HEK293 (cell line): ENCODE measurements at regions not wholly inside any gene's neighbourhood (a gene's known extent, or its start where the extent isn't known, plus 50 kb on each side); places are given as distances from the start of the nearest gene placed in this dataset.

ENCODE experiments used
- OVOL3 ChIP-seq: fragments of 450-650 bp; formaldehyde crosslinking; IDR thresholded peaks from 2 replicates; pipeline ENCODE4 v1.5.1; 2016; ENCODE audit warnings: missing biosample characterization, missing genetic modification characterization
- TCF7L2 ChIP-seq: IDR thresholded peaks from 2 replicates; pipeline ENCODE4 v1.6.1; 2011; ENCODE audit warnings: low read depth, mild to moderate bottlenecking, inconsistent platforms, low read length, moderate library complexity, borderline replicate concordance
- ZBTB21 ChIP-seq: fragments of 450-650 bp; formaldehyde crosslinking; IDR thresholded peaks from 2 replicates; pipeline ENCODE4 v1.5.1; 2017; ENCODE audit warnings: missing biosample characterization, missing genetic modification characterization
- ZFP69B ChIP-seq: fragments of 450-650 bp; formaldehyde crosslinking; IDR thresholded peaks from 2 replicates; pipeline ENCODE4 v1.5.1; 2016; ENCODE audit warnings: missing biosample characterization, missing genetic modification characterization
- ZNF184 ChIP-seq: fragments of 450-650 bp; IDR thresholded peaks from 2 replicates; pipeline ENCODE4 v1.5.1; 2018; ENCODE audit warnings: missing biosample characterization, mild to moderate bottlenecking, missing genetic modification characterization
- ZNF223 ChIP-seq: fragments of 450-650 bp; formaldehyde crosslinking; IDR thresholded peaks from 2 replicates; pipeline ENCODE4 v1.5.1; 2016; ENCODE audit warnings: missing biosample characterization, missing genetic modification characterization
- ZNF24 ChIP-seq: fragments of 450-650 bp; formaldehyde crosslinking; IDR thresholded peaks from 2 replicates; pipeline ENCODE4 v1.5.1; 2016; ENCODE audit warnings: missing biosample characterization, missing genetic modification characterization
- ZNF510 ChIP-seq: fragments of 450-650 bp; formaldehyde crosslinking; IDR thresholded peaks from 2 replicates; pipeline ENCODE4 v1.5.1; 2018; ENCODE audit warnings: mild to moderate bottlenecking, missing genetic modification characterization, missing biosample characterization; ENCODE audit not compliant: insufficient replicate concordance
- ZNF670 ChIP-seq: fragments of 450-650 bp; formaldehyde crosslinking; IDR thresholded peaks from 2 replicates; pipeline ENCODE4 v1.5.1; 2016; ENCODE audit warnings: missing biosample characterization, missing genetic modification characterization, low read depth
- ZNF677 ChIP-seq: fragments of 450-650 bp; IDR thresholded peaks from 2 replicates; pipeline ENCODE4 v1.5.0; 2018; ENCODE audit warnings: missing biosample characterization, mild to moderate bottlenecking, missing genetic modification characterization, moderate library complexity
- TF ChIP-seq, protein P1 (sequence below): fragments of 450-650 bp; formaldehyde crosslinking; IDR thresholded peaks from 2 replicates; pipeline ENCODE4 v1.5.1; 2016; ENCODE audit warnings: missing biosample characterization, missing genetic modification characterization
- TF ChIP-seq, protein P2 (sequence below): fragments of 450-650 bp; formaldehyde crosslinking; IDR thresholded peaks from 2 replicates; pipeline ENCODE4 v1.5.1; 2016; ENCODE audit warnings: missing biosample characterization, missing genetic modification characterization

DNA sequence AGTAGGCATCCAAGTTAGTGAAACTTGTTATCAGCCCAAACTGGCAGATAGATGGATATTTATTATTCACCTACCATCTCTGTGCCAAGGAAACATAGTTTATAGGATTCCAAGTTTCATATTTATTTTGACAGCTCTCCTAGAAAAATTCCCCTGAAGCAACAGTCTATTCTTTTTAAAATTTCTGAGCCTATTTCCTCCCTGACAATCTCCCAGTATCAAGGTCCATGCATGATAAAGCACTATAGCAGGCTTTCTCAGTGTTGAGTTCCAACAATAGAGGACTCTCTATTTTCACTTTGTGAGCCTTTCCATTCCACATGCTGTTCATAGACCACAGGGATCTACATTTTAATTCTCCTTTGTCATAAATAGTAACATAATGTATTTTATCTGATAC, 312.6 kb downstream of the SLITRK6 start:
- TF ChIP-seq ZFP69B, result no peak
- TF ChIP-seq TCF7L2, result no peak
- TF ChIP-seq, protein P1, sequence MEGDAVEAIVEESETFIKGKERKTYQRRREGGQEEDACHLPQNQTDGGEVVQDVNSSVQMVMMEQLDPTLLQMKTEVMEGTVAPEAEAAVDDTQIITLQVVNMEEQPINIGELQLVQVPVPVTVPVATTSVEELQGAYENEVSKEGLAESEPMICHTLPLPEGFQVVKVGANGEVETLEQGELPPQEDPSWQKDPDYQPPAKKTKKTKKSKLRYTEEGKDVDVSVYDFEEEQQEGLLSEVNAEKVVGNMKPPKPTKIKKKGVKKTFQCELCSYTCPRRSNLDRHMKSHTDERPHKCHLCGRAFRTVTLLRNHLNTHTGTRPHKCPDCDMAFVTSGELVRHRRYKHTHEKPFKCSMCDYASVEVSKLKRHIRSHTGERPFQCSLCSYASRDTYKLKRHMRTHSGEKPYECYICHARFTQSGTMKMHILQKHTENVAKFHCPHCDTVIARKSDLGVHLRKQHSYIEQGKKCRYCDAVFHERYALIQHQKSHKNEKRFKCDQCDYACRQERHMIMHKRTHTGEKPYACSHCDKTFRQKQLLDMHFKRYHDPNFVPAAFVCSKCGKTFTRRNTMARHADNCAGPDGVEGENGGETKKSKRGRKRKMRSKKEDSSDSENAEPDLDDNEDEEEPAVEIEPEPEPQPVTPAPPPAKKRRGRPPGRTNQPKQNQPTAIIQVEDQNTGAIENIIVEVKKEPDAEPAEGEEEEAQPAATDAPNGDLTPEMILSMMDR (tag by site-specific recombination), result no peak
- TF ChIP-seq ZNF223, result no peak
- TF ChIP-seq ZNF510 (tag by site-specific recombination), result no peak
- no peak for TF ChIP-seq ZNF670 (tag by site-specific recombination)
- TF ChIP-seq ZNF184, result no peak
- TF ChIP-seq OVOL3, result no peak
- TF ChIP-seq, protein P2, sequence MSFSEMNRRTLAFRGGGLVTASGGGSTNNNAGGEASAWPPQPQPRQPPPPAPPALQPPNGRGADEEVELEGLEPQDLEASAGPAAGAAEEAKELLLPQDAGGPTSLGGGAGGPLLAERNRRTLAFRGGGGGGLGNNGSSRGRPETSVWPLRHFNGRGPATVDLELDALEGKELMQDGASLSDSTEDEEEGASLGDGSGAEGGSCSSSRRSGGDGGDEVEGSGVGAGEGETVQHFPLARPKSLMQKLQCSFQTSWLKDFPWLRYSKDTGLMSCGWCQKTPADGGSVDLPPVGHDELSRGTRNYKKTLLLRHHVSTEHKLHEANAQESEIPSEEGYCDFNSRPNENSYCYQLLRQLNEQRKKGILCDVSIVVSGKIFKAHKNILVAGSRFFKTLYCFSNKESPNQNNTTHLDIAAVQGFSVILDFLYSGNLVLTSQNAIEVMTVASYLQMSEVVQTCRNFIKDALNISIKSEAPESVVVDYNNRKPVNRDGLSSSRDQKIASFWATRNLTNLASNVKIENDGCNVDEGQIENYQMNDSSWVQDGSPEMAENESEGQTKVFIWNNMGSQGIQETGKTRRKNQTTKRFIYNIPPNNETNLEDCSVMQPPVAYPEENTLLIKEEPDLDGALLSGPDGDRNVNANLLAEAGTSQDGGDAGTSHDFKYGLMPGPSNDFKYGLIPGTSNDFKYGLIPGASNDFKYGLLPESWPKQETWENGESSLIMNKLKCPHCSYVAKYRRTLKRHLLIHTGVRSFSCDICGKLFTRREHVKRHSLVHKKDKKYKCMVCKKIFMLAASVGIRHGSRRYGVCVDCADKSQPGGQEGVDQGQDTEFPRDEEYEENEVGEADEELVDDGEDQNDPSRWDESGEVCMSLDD (tag by site-specific recombination), result no peak
- no peak for TF ChIP-seq ZNF677 (tag by site-specific recombination)
- no peak for TF ChIP-seq ZNF24 (tag by site-specific recombination)
- no peak for TF ChIP-seq ZBTB21 (tag by site-specific recombination)
